Mesenchymal stem cell (in vitro differentiated cells and primary cell): ENCODE measurements at regions not wholly inside any gene's neighbourhood (a gene's known extent, or its start where the extent isn't known, plus 50 kb on each side); places are given as distances from the start of the nearest gene placed in this dataset.

Experiments used
- DNase-seq: peaks from one replicate; pipeline ENCODE4 v3.0.0-alpha.2; 2013
- H2AFZ ChIP-seq: one replicate; pipeline ENCODE4 v1.6.1; 2013; ENCODE audit warnings: low read depth, mild to moderate bottlenecking, control low read depth, inconsistent platforms, low read length, moderate library complexity
- H2AK5ac ChIP-seq: 2 replicates; pipeline ENCODE4 v1.6.1; 2013; ENCODE audit warnings: low read length, moderate library complexity, mild to moderate bottlenecking, inconsistent platforms; ENCODE audit not compliant: severe bottlenecking
- H2BK120ac ChIP-seq: one replicate; pipeline ENCODE4 v1.6.1; 2013; ENCODE audit warnings: low read depth, mild to moderate bottlenecking, inconsistent platforms, low read length, moderate library complexity
- H2BK12ac ChIP-seq, 2 experiments: one replicate each; pipeline ENCODE4 v1.6.1; 2013; ENCODE audit warnings: inconsistent platforms in 2 of 2, low read length in 2 of 2, mild to moderate bottlenecking in 2 of 2, moderate library complexity in 2 of 2, control low read depth in 1 of 2
- H2BK15ac ChIP-seq: one replicate; pipeline ENCODE4 v1.6.1; 2013; ENCODE audit warnings: mild to moderate bottlenecking, low read depth, inconsistent platforms; ENCODE audit not compliant: poor library complexity, severe bottlenecking
- H2BK5ac ChIP-seq: 2 replicates; pipeline ENCODE4 v1.6.1; 2013; ENCODE audit warnings: low read depth, mild to moderate bottlenecking, low read length, control low read depth, inconsistent platforms; ENCODE audit not compliant: poor library complexity, severe bottlenecking
- H3K14ac ChIP-seq, 2 experiments: one replicate each; pipeline ENCODE4 v1.6.1; 2013; ENCODE audit warnings: inconsistent platforms in 2 of 2, low read length in 2 of 2, control low read depth in 1 of 2, mild to moderate bottlenecking in 1 of 2, moderate library complexity in 1 of 2
- H3K18ac ChIP-seq, 2 experiments: one replicate each; pipeline ENCODE4 v1.6.1; 2013; ENCODE audit warnings: inconsistent platforms in 2 of 2, low read length in 2 of 2, control low read depth in 1 of 2, low read depth in 1 of 2, mild to moderate bottlenecking in 1 of 2
- H3K23ac ChIP-seq, 2 experiments: one replicate each; pipeline ENCODE4 v1.6.1; 2013; ENCODE audit warnings: inconsistent platforms in 2 of 2, low read length in 2 of 2, mild to moderate bottlenecking in 2 of 2, moderate library complexity in 2 of 2, control low read depth in 1 of 2
- H3K27ac ChIP-seq: 2 replicates; pipeline ENCODE4 v1.5.1; 2013; ENCODE audit warnings: mild to moderate bottlenecking, moderate library complexity, low read length, control low read depth, inconsistent platforms; ENCODE audit not compliant: poor library complexity, severe bottlenecking
- H3K27me3 ChIP-seq, 2 experiments: 2 replicates each; pipeline versions ENCODE4 v1.6.1 to v1.7.0; 2013; ENCODE audit warnings: low read length in 2 of 2, mild to moderate bottlenecking in 2 of 2, moderate library complexity in 2 of 2, control low read depth in 1 of 2, inconsistent platforms in 1 of 2; ENCODE audit not compliant: control insufficient read depth in 1 of 2, insufficient read depth in 1 of 2
- H3K36me3 ChIP-seq, 2 experiments: 2 replicates each; pipeline versions ENCODE4 v1.6.1 to v1.7.0; 2013; ENCODE audit warnings: low read length in 2 of 2, control low read depth in 1 of 2, inconsistent platforms in 1 of 2, low read depth in 1 of 2, mild to moderate bottlenecking in 1 of 2; ENCODE audit not compliant: insufficient read depth in 2 of 2, control insufficient read depth in 1 of 2
- H3K4ac ChIP-seq, 2 experiments: one replicate each; pipeline ENCODE4 v1.6.1; 2013; ENCODE audit warnings: inconsistent platforms in 2 of 2, low read length in 2 of 2, mild to moderate bottlenecking in 2 of 2, moderate library complexity in 2 of 2, control low read depth in 1 of 2, low read depth in 1 of 2
- H3K4me1 ChIP-seq: 2 replicates; pipeline ENCODE4 v1.6.1; 2013; ENCODE audit warnings: low read depth, low read length, control low read depth; ENCODE audit not compliant: control insufficient read depth, insufficient read depth
- H3K4me2 ChIP-seq: 2 replicates; pipeline ENCODE4 v1.6.1; 2013; ENCODE audit warnings: low read length, mild to moderate bottlenecking, inconsistent platforms; ENCODE audit not compliant: poor library complexity, severe bottlenecking
- H3K4me3 ChIP-seq, 2 experiments: 2 replicates each; pipeline versions ENCODE4 v1.5.1 to v1.7.0; 2013; ENCODE audit warnings: low read length in 2 of 2, mild to moderate bottlenecking in 2 of 2, control low read depth in 1 of 2, low read depth in 1 of 2; ENCODE audit not compliant: insufficient read depth in 1 of 2
- H3K79me1 ChIP-seq: replicated peaks from 2 replicates; pipeline ENCODE4 v1.6.1; 2013; ENCODE audit warnings: mild to moderate bottlenecking, control low read depth, low read length, inconsistent platforms; ENCODE audit not compliant: poor library complexity, severe bottlenecking
- H3K9ac ChIP-seq: 2 replicates; pipeline ENCODE4 v1.7.0; 2013; ENCODE audit warnings: mild to moderate bottlenecking, low read length, moderate library complexity
- H3K9me3 ChIP-seq: 2 replicates; pipeline ENCODE4 v1.7.0; 2013; ENCODE audit warnings: mild to moderate bottlenecking, low read length; ENCODE audit not compliant: control insufficient read depth
- H4K8ac ChIP-seq: one replicate; pipeline ENCODE4 v1.6.1; 2013; ENCODE audit warnings: inconsistent platforms, mild to moderate bottlenecking, low read length, moderate library complexity
- H4K91ac ChIP-seq: one replicate; pipeline ENCODE4 v1.6.1; 2013; ENCODE audit warnings: mild to moderate bottlenecking, low read length, inconsistent platforms
- WGBS: methylation state at CpG from one replicate; pipeline ENCODE4 v1.1.7; 2013; ENCODE audit warnings: mixed read lengths; 5-methylcytosine and 5-hydroxymethylcytosine counted together

GRCh38 chr2:67952066-67952465 is 110.7 kb downstream of the C1D start:
- no peaks in the 10 kb centered on the region for H3K4me1 ChIP-seq
- H3K79me1 ChIP-seq: no peaks in the 10 kb centered on the region
- no peaks in the 10 kb centered on the region for H3K9me3 ChIP-seq
- no peak overlapping the region for H2AK5ac ChIP-seq
- H3K23ac ChIP-seq: no peak overlapping the region
- H2BK15ac ChIP-seq: no peak overlapping the region
- H3K27me3 ChIP-seq: no peaks in the 10 kb centered on the region
- H4K8ac ChIP-seq: no peak overlapping the region
- no peak overlapping the region for H2BK12ac ChIP-seq
- no peak overlapping the region for H3K18ac ChIP-seq
- H3K4me3 ChIP-seq: no peak overlapping the region
- H3K4me2 ChIP-seq: no peak overlapping the region
- 97% methylated on average over 4 of the region's 4 CpGs for WGBS
- no peak overlapping the region for H2BK120ac ChIP-seq
- no peak overlapping the region for H2BK5ac ChIP-seq
- no peaks in the 10 kb centered on the region for H3K36me3 ChIP-seq
- H4K91ac ChIP-seq: no peak overlapping the region
- H3K27ac ChIP-seq: no peak overlapping the region
- no peak overlapping the region for H3K9ac ChIP-seq
- no peak for DNase-seq
- no peak overlapping the region for H2AFZ ChIP-seq
- no peak overlapping the region for H3K4ac ChIP-seq
- H3K14ac ChIP-seq: no peak overlapping the region

- H3K27me3 ChIP-seq: no peaks in the 10 kb centered on the region
- H2AFZ ChIP-seq: no peak overlapping the region
- H4K91ac ChIP-seq: peak overlapping the region; percentile 31
- H3K4me2 ChIP-seq: no peak overlapping the region
- no peak for DNase-seq
- H3K4me3 ChIP-seq: no peak overlapping the region
- no peak overlapping the region for H3K14ac ChIP-seq
- H3K4ac ChIP-seq: no peak overlapping the region
- no peaks in the 10 kb centered on the region for H3K36me3 ChIP-seq
- no peak overlapping the region for H3K27ac ChIP-seq
- H3K9ac ChIP-seq: no peak overlapping the region
- H2BK5ac ChIP-seq: no peak overlapping the region
- H3K9me3 ChIP-seq: peaks cover 15% of the 10 kb centered on the region
- no peak overlapping the region for H4K8ac ChIP-seq
- H3K79me1 ChIP-seq: no peaks in the 10 kb centered on the region
- no peak overlapping the region for H3K23ac ChIP-seq
- H3K4me1 ChIP-seq: no peaks in the 10 kb centered on the region
- H2BK120ac ChIP-seq: no peak overlapping the region
- H2BK15ac ChIP-seq: no peak overlapping the region
- no peak overlapping the region for H2BK12ac ChIP-seq
- H2AK5ac ChIP-seq: no peak overlapping the region
- no peak overlapping the region for H3K18ac ChIP-seq
- 85% methylated on average over 6 of the region's 6 CpGs for WGBS
Observed at GRCh38 chr2:67954093-67954748, 108.6 kb downstream of the C1D start.

- Histone ChIP-seq H3K4me2 (no peak overlapping the region), H4K8ac (no peak overlapping the region), H2AK5ac (no peak overlapping the region), H2AFZ (no peak overlapping the region), H3K23ac (no peak overlapping the region), H3K27ac (no peak overlapping the region), H3K36me3 (no peaks in the 10 kb centered on the region), H3K27me3 (no peaks in the 10 kb centered on the region), H3K9me3 (peaks cover 15% of the 10 kb centered on the region), H3K4me1 (no peaks in the 10 kb centered on the region), H2BK15ac (no peak overlapping the region), H2BK5ac (no peak overlapping the region), H3K9ac (no peak overlapping the region), H3K14ac (no peak overlapping the region), H4K91ac (no peak overlapping the region), H3K18ac (no peak overlapping the region), H3K4ac (no peak overlapping the region), H3K79me1 (no peaks in the 10 kb centered on the region), H3K4me3 (no peak overlapping the region), H2BK120ac (no peak overlapping the region), H2BK12ac (no peak overlapping the region)
- 92% methylated on average over 5 of the region's 7 CpGs for WGBS
- DNase-seq: no peak
Observed at GRCh38 chr2:67955748-67956603, 106.8 kb downstream of the C1D start.

- no peaks in the 10 kb centered on the region for H3K9me3 ChIP-seq
- H2BK5ac ChIP-seq: no peak overlapping the region
- H2BK15ac ChIP-seq: no peak overlapping the region
- no peak overlapping the region for H3K18ac ChIP-seq
- H3K4ac ChIP-seq: no peak overlapping the region
- no peak overlapping the region for H3K23ac ChIP-seq
- H3K36me3 ChIP-seq: no peaks in the 10 kb centered on the region
- H3K4me2 ChIP-seq: no peak overlapping the region
- no peak overlapping the region for H2AK5ac ChIP-seq
- H2AFZ ChIP-seq: no peak overlapping the region
- no peaks in the 10 kb centered on the region for H3K79me1 ChIP-seq
- no peak overlapping the region for H2BK120ac ChIP-seq
- no peak overlapping the region for H3K4me3 ChIP-seq
- no peaks in the 10 kb centered on the region for H3K4me1 ChIP-seq
- peak; percentile 13 for DNase-seq
- no peak overlapping the region for H4K91ac ChIP-seq
- H4K8ac ChIP-seq: no peak overlapping the region
- H3K14ac ChIP-seq: no peak overlapping the region
- no peak overlapping the region for H3K9ac ChIP-seq
- no peak overlapping the region for H3K27ac ChIP-seq
- no peaks in the 10 kb centered on the region for H3K27me3 ChIP-seq
- H2BK12ac ChIP-seq: no peak overlapping the region
- WGBS: 93% methylated on average over 3 of the region's 3 CpGs
Observed at GRCh38 chr2:67965246-67965645, 97.6 kb downstream of the C1D start.
